ENCODE measurements at regions not wholly inside any gene's neighbourhood (a gene's known extent, or its start where the extent isn't known, plus 50 kb on each side); places are given as distances from the start of the nearest gene placed in this dataset.

- H3K27me3 ChIP-seq (replicated peaks; ENCODE audit: insufficient read depth, low read depth, low read length, poor library complexity): no peaks in the 10 kb centered on the region
- POLR2A ChIA-PET (ENCODE audit: low non-redundant PET): no interaction called here
- H3K27ac ChIP-seq (ENCODE audit: low read depth, low read length, poor library complexity, severe bottlenecking): no peak overlapping the region
- DNase-seq (ENCODE audit: low spot score): no peak
- BruUV-seq (replicated peaks): no TSS peak
- no peaks in the 10 kb centered on the region for H3K4me1 ChIP-seq (ENCODE audit: insufficient read depth, low read length, poor library complexity, severe bottlenecking)
- intact Hi-C loops (cut with micrococcal nuclease; ENCODE audit: unreplicated experiment): no loop called here
- H3K4me3 ChIP-seq (ENCODE audit: low read depth, low read length, poor library complexity, severe bottlenecking): no peak overlapping the region
- CTCF ChIA-PET: no interaction called here
- no peaks in the 10 kb centered on the region for H3K9me3 ChIP-seq (ENCODE audit: low read depth, low read length, poor library complexity, severe bottlenecking)
- no peak for TF ChIP-seq EZH2 (IDR thresholded peaks at IDR 0.05; ENCODE audit: borderline replicate concordance, low read depth, low read length, poor library complexity, severe bottlenecking)
- no peak for TF ChIP-seq CTCF (conservative IDR thresholded peaks at IDR 0.05; ENCODE audit: low read depth, low read length)
- H3K36me3 ChIP-seq (ENCODE audit: insufficient read depth, low read length, poor library complexity, severe bottlenecking): no peaks in the 10 kb centered on the region
These were observed 382.3 kb upstream of the EMCN start for GRCh38 chr4:100900134-100900533.

GRCh38 chr4:100898844-100899243 lies 381.0 kb upstream of the EMCN start:
- ChIA-PET CTCF (no interaction called here), POLR2A (ENCODE audit: low non-redundant PET) (no interaction called here)
- intact Hi-C loops (cut with micrococcal nuclease; ENCODE audit: unreplicated experiment): no loop called here

GRCh38 chr4:100895556-100896197 lies 377.9 kb upstream of the EMCN start:
- peaks cover 6% of the 10 kb centered on the region for H3K9me3 ChIP-seq (ENCODE audit: low read depth, low read length, poor library complexity, severe bottlenecking)
- no peaks in the 10 kb centered on the region for H3K4me1 ChIP-seq (ENCODE audit: insufficient read depth, low read length, poor library complexity, severe bottlenecking)
- TF ChIP-seq CTCF (conservative IDR thresholded peaks at IDR 0.05; ENCODE audit: low read depth, low read length) (no peak), EZH2 (IDR thresholded peaks at IDR 0.05; ENCODE audit: borderline replicate concordance, low read depth, low read length, poor library complexity, severe bottlenecking) (no peak)
- no peak for DNase-seq (ENCODE audit: low spot score)
- H3K27me3 ChIP-seq (replicated peaks; ENCODE audit: insufficient read depth, low read depth, low read length, poor library complexity): no peaks in the 10 kb centered on the region
- no peaks in the 10 kb centered on the region for H3K36me3 ChIP-seq (ENCODE audit: insufficient read depth, low read length, poor library complexity, severe bottlenecking)
- ChIA-PET POLR2A (ENCODE audit: low non-redundant PET) (no interaction called here), CTCF (no interaction called here)
- H3K4me3 ChIP-seq (ENCODE audit: low read depth, low read length, poor library complexity, severe bottlenecking): peak overlapping the region; percentile 26
- no peak overlapping the region for H3K27ac ChIP-seq (ENCODE audit: low read depth, low read length, poor library complexity, severe bottlenecking)
- intact Hi-C loops (cut with micrococcal nuclease; ENCODE audit: unreplicated experiment): no loop called here
- BruUV-seq (replicated peaks): no TSS peak

More at GRCh38 chr4:100898844-100899243, 381.0 kb upstream of the EMCN start:
- Histone ChIP-seq H3K4me1 (ENCODE audit: insufficient read depth, low read length, poor library complexity, severe bottlenecking) (no peaks in the 10 kb centered on the region), H3K36me3 (ENCODE audit: insufficient read depth, low read length, poor library complexity, severe bottlenecking) (no peaks in the 10 kb centered on the region), H3K4me3 (ENCODE audit: low read depth, low read length, poor library complexity, severe bottlenecking) (no peak overlapping the region), H3K27me3 (replicated peaks; ENCODE audit: insufficient read depth, low read depth, low read length, poor library complexity) (no peaks in the 10 kb centered on the region), H3K27ac (ENCODE audit: low read depth, low read length, poor library complexity, severe bottlenecking) (no peak overlapping the region), H3K9me3 (ENCODE audit: low read depth, low read length, poor library complexity, severe bottlenecking) (no peaks in the 10 kb centered on the region)
- BruUV-seq (replicated peaks): no TSS peak
- DNase-seq (ENCODE audit: low spot score): no peak
- TF ChIP-seq CTCF (conservative IDR thresholded peaks at IDR 0.05; ENCODE audit: low read depth, low read length) (no peak), EZH2 (IDR thresholded peaks at IDR 0.05; ENCODE audit: borderline replicate concordance, low read depth, low read length, poor library complexity, severe bottlenecking) (no peak)
